ENCODE measurements at regions not wholly inside any gene's neighbourhood (a gene's known extent, or its start where the extent isn't known, plus 50 kb on each side); places are given as distances from the start of the nearest gene placed in this dataset.

GRCh38 chr1:98422816-98423215, 238.7 kb upstream of the SNX7 start:
- DNase-seq (ENCODE audit: low spot score), result no peak

- DNase-seq (ENCODE audit: low spot score), result no peak
Measured at GRCh38 chr1:98421085-98421435, 240.5 kb upstream of the SNX7 start.

GRCh38 chr1:98420376-98421084, 241.0 kb upstream of the SNX7 start:
- no peak for DNase-seq (ENCODE audit: low spot score)

- DNase-seq (ENCODE audit: low spot score), result no peak
Measured at GRCh38 chr1:98417820-98418219, 243.7 kb upstream of the SNX7 start.

GRCh38 chr1:98410082-98410481, 251.4 kb upstream of the SNX7 start:
- no peak for DNase-seq (ENCODE audit: low spot score)

- no peak for DNase-seq (ENCODE audit: low spot score)
Measured at GRCh38 chr1:98406352-98407088, 255.0 kb upstream of the SNX7 start.

GRCh38 chr1:98405581-98406074, 255.9 kb upstream of the SNX7 start:
- DNase-seq (ENCODE audit: low spot score), result no peak

GRCh38 chr1:98404866-98405265, 256.7 kb upstream of the SNX7 start:
- no peak for DNase-seq (ENCODE audit: low spot score)

- no peak for DNase-seq (ENCODE audit: low spot score)
Measured at GRCh38 chr1:98403963-98404480, 257.5 kb upstream of the SNX7 start.

GRCh38 chr1:98402860-98403259, 258.7 kb upstream of the SNX7 start:
- DNase-seq (ENCODE audit: low spot score), result no peak

GRCh38 chr1:98400446-98400845, 261.1 kb upstream of the SNX7 start:
- no peak for DNase-seq (ENCODE audit: low spot score)

GRCh38 chr1:98399218-98399617, 262.3 kb upstream of the SNX7 start:
- DNase-seq (ENCODE audit: low spot score), result no peak

- no peak for DNase-seq (ENCODE audit: low spot score)
Measured at GRCh38 chr1:98398649-98399048, 262.9 kb upstream of the SNX7 start.

GRCh38 chr1:98398092-98398491, 263.4 kb upstream of the SNX7 start:
- DNase-seq (ENCODE audit: low spot score), result no peak

GRCh38 chr1:98393719-98394118, 267.8 kb upstream of the SNX7 start:
- no peak for DNase-seq (ENCODE audit: low spot score)

GRCh38 chr1:98391175-98391574, 270.3 kb upstream of the SNX7 start:
- DNase-seq (ENCODE audit: low spot score), result no peak

GRCh38 chr1:98389809-98390208, 271.7 kb upstream of the SNX7 start:
- DNase-seq (ENCODE audit: low spot score), result no peak

- DNase-seq (ENCODE audit: low spot score), result peak; percentile 3
Measured at GRCh38 chr1:98388441-98388840, 273.1 kb upstream of the SNX7 start.

- no peak for DNase-seq (ENCODE audit: low spot score)
Measured at GRCh38 chr1:98387701-98388100, 273.8 kb upstream of the SNX7 start.

GRCh38 chr1:98386675-98387440, 274.7 kb upstream of the SNX7 start:
- DNase-seq (ENCODE audit: low spot score), result no peak

GRCh38 chr1:98385652-98386051, 275.9 kb upstream of the SNX7 start:
- DNase-seq (ENCODE audit: low spot score), result no peak

GRCh38 chr1:98384461-98385141, 276.9 kb upstream of the SNX7 start:
- no peak for DNase-seq (ENCODE audit: low spot score)

Data from cerebellar cortex (tissue), 1 donor.